ENCODE measurements at regions not wholly inside any gene's neighbourhood (a gene's known extent, or its start where the extent isn't known, plus 50 kb on each side); places are given as distances from the start of the nearest gene placed in this dataset.

DNA sequence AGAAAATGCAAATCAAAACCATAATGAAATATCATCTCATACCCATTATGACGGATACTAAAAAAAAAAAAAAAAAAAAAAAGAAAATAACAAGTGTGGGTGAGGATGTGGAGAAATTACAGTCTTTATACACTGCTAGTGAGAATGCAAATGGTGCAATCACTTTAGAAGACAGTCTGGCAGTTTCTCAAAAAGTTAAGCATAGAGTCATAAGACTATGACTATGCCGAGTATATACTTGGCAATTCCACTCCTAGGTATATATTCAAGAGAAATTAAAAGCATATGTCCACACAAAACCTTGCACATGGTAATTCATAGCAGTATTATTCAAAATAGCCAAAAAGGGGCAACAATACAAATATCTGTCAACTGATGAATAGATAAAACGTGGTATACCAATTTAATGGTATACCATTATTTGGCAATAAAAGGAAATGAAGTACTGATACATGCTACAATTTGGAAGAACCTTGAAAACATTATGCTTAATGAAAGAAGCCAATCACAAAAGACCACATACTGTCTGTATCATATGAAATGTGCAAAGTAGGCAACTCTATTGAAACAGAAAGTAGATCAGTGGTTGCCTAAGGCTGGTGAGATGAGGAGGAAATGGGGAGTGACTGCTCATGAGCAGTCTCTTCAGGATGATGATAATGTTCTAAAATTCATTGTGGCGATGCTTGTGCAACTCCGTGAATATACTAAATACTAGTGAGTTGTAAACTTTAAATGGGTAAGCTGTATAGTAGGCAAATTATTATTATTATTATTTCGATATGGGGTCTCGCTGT is 90.1 kb upstream of the NANOS1 start:
- no peak overlapping the region for H3K4me3 Mint-ChIP-seq
- no peaks in the 10 kb centered on the region for H3K9me3 ChIP-seq (ENCODE audit: control insufficient read depth, low read length)
- H3K9ac ChIP-seq (ENCODE audit: extremely low read depth, low read length, poor library complexity, severe bottlenecking): no peak overlapping the region
- no peaks in the 10 kb centered on the region for H3K4me1 ChIP-seq (ENCODE audit: control insufficient read depth, insufficient read depth, low read length)
- H3K27me3 Mint-ChIP-seq (ENCODE audit: insufficient read depth): peaks cover 17% of the 10 kb centered on the region
- peaks cover 8% of the 10 kb centered on the region for H3K27me3 ChIP-seq (ENCODE audit: control insufficient read depth, insufficient read depth, low read length, poor library complexity, severe bottlenecking)
- H3K4me3 ChIP-seq (ENCODE audit: low read length): no peak overlapping the region
- TF ChIP-seq, protein P1, sequence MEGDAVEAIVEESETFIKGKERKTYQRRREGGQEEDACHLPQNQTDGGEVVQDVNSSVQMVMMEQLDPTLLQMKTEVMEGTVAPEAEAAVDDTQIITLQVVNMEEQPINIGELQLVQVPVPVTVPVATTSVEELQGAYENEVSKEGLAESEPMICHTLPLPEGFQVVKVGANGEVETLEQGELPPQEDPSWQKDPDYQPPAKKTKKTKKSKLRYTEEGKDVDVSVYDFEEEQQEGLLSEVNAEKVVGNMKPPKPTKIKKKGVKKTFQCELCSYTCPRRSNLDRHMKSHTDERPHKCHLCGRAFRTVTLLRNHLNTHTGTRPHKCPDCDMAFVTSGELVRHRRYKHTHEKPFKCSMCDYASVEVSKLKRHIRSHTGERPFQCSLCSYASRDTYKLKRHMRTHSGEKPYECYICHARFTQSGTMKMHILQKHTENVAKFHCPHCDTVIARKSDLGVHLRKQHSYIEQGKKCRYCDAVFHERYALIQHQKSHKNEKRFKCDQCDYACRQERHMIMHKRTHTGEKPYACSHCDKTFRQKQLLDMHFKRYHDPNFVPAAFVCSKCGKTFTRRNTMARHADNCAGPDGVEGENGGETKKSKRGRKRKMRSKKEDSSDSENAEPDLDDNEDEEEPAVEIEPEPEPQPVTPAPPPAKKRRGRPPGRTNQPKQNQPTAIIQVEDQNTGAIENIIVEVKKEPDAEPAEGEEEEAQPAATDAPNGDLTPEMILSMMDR (conservative IDR thresholded peaks at IDR 0.05): no peak
- no peak overlapping the region for H3K27ac ChIP-seq (ENCODE audit: low read depth, low read length)
- WGBS, 2 experiments (ENCODE audit: insufficient coverage in 1 of 2, insufficient read length in 1 of 2): 88% methylated on average over 2 to 6 of the region's 7 CpGs
- no peak for DNase-seq
- H3K36me3 Mint-ChIP-seq (ENCODE audit: low read depth): no peaks in the 10 kb centered on the region
- H3K27ac Mint-ChIP-seq: no peak overlapping the region
- no peaks in the 10 kb centered on the region for H3K4me1 Mint-ChIP-seq
- peaks cover 6% of the 10 kb centered on the region for H3K9me3 Mint-ChIP-seq
- no peaks in the 10 kb centered on the region for H3K36me3 ChIP-seq (ENCODE audit: control insufficient read depth, insufficient read depth, low read length)

DNA sequence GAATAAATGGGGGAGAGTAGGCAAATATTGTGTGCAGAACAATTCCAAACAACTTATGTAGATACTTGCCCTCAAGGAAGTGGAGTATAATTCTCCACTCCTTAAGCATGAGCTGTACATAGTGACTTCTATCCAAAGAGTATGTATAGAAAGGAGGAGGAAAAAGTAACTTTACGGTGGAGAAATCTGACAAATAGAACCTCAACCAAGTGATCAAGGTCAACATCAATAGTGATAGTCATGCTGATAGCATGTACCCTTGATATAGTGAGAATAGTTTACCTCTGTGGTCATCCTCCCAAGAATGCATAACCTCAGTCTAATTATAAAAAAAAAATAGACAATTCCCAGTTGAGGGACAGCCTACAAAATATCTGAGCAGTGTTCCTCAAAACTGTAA is 89.1 kb upstream of the NANOS1 start:
- Histone ChIP-seq H3K27ac (ENCODE audit: low read depth, low read length) (no peak overlapping the region), H3K9ac (ENCODE audit: extremely low read depth, low read length, poor library complexity, severe bottlenecking) (no peak overlapping the region), H3K36me3 (ENCODE audit: control insufficient read depth, insufficient read depth, low read length) (no peaks in the 10 kb centered on the region), H3K4me1 (ENCODE audit: control insufficient read depth, insufficient read depth, low read length) (no peaks in the 10 kb centered on the region), H3K27me3 (ENCODE audit: control insufficient read depth, insufficient read depth, low read length, poor library complexity, severe bottlenecking) (peaks cover under 1% of the 10 kb centered on the region), H3K4me3 (ENCODE audit: low read length) (no peak overlapping the region), H3K9me3 (ENCODE audit: control insufficient read depth, low read length) (no peaks in the 10 kb centered on the region)
- TF ChIP-seq, protein P1 (conservative IDR thresholded peaks at IDR 0.05): no peak
- Mint-ChIP-seq H3K4me3 (no peak overlapping the region), H3K27ac (no peak overlapping the region), H3K9me3 (peaks cover 6% of the 10 kb centered on the region), H3K4me1 (no peaks in the 10 kb centered on the region), H3K36me3 (ENCODE audit: low read depth) (no peaks in the 10 kb centered on the region), H3K27me3 (ENCODE audit: insufficient read depth) (peaks cover 12% of the 10 kb centered on the region)
- no peak for DNase-seq
- WGBS, 2 experiments (ENCODE audit: insufficient coverage in 1 of 2, insufficient read length in 1 of 2): 90% methylated on average over 1 of the region's 1 CpG; no CpG with 5 or more reads in 1 of the 2 experiments

DNA sequence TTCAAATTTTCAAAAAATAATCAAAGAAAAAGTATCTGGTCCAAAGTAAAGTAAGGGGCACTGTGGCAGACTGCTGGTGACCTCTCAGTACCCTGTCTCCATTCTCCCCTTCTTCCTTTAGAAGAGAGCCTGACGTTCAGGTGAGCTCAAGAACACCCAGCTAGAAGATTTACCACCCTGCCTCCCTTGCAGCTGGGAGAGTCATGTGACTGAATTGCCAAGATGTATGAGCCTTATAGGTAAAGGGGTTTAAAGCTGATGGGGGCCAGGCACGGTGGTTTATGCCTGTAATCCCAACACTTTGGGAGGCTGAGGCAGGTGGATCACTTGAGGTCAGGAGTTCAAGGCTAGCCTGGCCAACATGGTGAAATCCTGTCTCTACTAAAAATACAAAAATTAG is 86.3 kb upstream of the NANOS1 start:
- Mint-ChIP-seq H3K27me3 (ENCODE audit: insufficient read depth) (peaks cover 16% of the 10 kb centered on the region), H3K27ac (no peak overlapping the region), H3K9me3 (peaks cover 6% of the 10 kb centered on the region), H3K36me3 (ENCODE audit: low read depth) (no peaks in the 10 kb centered on the region), H3K4me3 (no peak overlapping the region), H3K4me1 (no peaks in the 10 kb centered on the region)
- Histone ChIP-seq H3K4me1 (ENCODE audit: control insufficient read depth, insufficient read depth, low read length) (no peaks in the 10 kb centered on the region), H3K4me3 (ENCODE audit: low read length) (no peak overlapping the region), H3K27ac (ENCODE audit: low read depth, low read length) (no peak overlapping the region), H3K9me3 (ENCODE audit: control insufficient read depth, low read length) (no peaks in the 10 kb centered on the region), H3K9ac (ENCODE audit: extremely low read depth, low read length, poor library complexity, severe bottlenecking) (no peak overlapping the region), H3K27me3 (ENCODE audit: control insufficient read depth, insufficient read depth, low read length, poor library complexity, severe bottlenecking) (no peaks in the 10 kb centered on the region), H3K36me3 (ENCODE audit: control insufficient read depth, insufficient read depth, low read length) (no peaks in the 10 kb centered on the region)
- 80% methylated on average over 2 of the region's 2 CpGs; no CpG with 5 or more reads in 1 of the 2 experiments for WGBS, 2 experiments (ENCODE audit: insufficient coverage in 1 of 2, insufficient read length in 1 of 2)
- DNase-seq: no peak
- TF ChIP-seq, protein P1 (conservative IDR thresholded peaks at IDR 0.05): no peak

Data from endodermal cell (in vitro differentiated cells).